Right atrium auricular region (tissue), 2 donors: ENCODE measurements at regions not wholly inside any gene's neighbourhood (a gene's known extent, or its start where the extent isn't known, plus 50 kb on each side); places are given as distances from the start of the nearest gene placed in this dataset.

Experiments
- DNase-seq: peaks from one replicate; pipeline ENCODE4 v3.0.0-alpha.2; 2019; ENCODE audit warnings: low spot score
- H3K27ac ChIP-seq, 2 donors: fragments of 200-600 bp; sonication (generic); 1 replicate in 1 of 2; 2 replicates in 1 of 2; pipeline ENCODE4 v1.5.1; 2016 to 2019
- H3K27me3 ChIP-seq, 2 donors: fragments of 200-600 bp; sonication (generic); one replicate each; pipeline versions ENCODE4 v1.5.1 to v1.6.0; 2017 to 2019
- H3K36me3 ChIP-seq: fragments of 200-600 bp; sonication (generic); one replicate; pipeline ENCODE4 v1.5.1; 2016
- H3K4me1 ChIP-seq, 2 donors: fragments of 200-600 bp; sonication (generic); one replicate each; pipeline versions ENCODE4 v1.5.1 to v1.6.0; 2017 to 2019
- H3K4me3 ChIP-seq, 2 donors: fragments of 200-600 bp; sonication (generic); 1 replicate in 1 of 2; 2 replicates in 1 of 2; pipeline ENCODE4 v1.5.1; 2017 to 2019; ENCODE audit warnings: mild to moderate bottlenecking in 1 of 2, moderate library complexity in 1 of 2
- H3K9me3 ChIP-seq, 2 donors: fragments of 200-600 bp; sonication (generic); one replicate each; pipeline ENCODE4 v1.5.1; 2019
- TF ChIP-seq, protein P1 (sequence below), 2 donors: fragments of 200-600 bp; sonication (generic); IDR thresholded peaks; one replicate each; pipeline ENCODE4 v1.5.1; 2019; ENCODE audit warnings: antibody characterized with exemption in 2 of 2

DNA sequence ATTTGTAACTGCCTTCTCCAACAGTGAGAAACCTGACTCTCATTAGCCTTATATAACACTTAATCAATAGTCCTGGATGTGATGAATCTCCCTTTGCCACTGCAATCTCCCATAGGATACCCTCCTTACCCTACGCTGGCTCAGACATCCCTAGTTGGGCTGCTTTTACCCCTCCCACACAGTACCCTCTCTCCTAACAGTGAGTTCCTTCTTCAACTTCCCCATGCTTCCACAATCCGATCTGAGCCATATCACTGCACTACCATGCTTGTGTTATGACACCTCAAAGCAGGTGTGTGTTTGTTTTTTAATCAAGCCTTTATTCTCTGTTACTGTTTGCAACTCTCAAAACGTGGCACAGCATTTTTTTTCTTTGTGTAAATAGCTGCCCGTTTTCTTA is 60.5 kb upstream of the C9orf72 start:
- Histone ChIP-seq H3K27me3 (no peaks in the 10 kb centered on the region), H3K36me3 (no peaks in the 10 kb centered on the region), H3K9me3 (no peaks in the 10 kb centered on the region), H3K27ac (no peak overlapping the region), H3K4me1 (no peaks in the 10 kb centered on the region), H3K4me3 (no peak overlapping the region)
- DNase-seq: no peak
- TF ChIP-seq, protein P1, sequence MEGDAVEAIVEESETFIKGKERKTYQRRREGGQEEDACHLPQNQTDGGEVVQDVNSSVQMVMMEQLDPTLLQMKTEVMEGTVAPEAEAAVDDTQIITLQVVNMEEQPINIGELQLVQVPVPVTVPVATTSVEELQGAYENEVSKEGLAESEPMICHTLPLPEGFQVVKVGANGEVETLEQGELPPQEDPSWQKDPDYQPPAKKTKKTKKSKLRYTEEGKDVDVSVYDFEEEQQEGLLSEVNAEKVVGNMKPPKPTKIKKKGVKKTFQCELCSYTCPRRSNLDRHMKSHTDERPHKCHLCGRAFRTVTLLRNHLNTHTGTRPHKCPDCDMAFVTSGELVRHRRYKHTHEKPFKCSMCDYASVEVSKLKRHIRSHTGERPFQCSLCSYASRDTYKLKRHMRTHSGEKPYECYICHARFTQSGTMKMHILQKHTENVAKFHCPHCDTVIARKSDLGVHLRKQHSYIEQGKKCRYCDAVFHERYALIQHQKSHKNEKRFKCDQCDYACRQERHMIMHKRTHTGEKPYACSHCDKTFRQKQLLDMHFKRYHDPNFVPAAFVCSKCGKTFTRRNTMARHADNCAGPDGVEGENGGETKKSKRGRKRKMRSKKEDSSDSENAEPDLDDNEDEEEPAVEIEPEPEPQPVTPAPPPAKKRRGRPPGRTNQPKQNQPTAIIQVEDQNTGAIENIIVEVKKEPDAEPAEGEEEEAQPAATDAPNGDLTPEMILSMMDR (IDR thresholded peaks at IDR 0.05): no peak

DNA sequence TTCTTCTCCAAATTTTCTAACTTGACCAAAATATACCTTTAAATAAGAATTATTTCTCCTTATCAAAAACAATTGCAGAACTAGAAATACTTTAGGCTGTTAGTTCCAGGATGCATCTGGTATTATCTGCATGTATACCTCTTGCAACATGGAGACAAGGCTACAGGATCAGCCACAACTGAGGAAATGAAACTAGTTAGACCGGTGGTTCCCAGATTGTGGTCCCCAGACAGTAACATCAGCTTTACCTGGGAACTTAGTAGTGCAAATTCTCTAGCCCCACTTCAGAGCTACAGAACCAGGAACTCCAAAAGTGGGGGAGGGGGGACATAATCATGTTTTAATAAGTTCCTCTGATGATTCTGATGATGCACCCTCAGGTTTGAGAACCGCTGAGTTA is 61.6 kb upstream of the C9orf72 start:
- Histone ChIP-seq H3K27ac (no peak overlapping the region), H3K27me3 (no peaks in the 10 kb centered on the region), H3K4me3 (no peak overlapping the region), H3K9me3 (no peaks in the 10 kb centered on the region), H3K36me3 (no peaks in the 10 kb centered on the region), H3K4me1 (no peaks in the 10 kb centered on the region)
- DNase-seq: no peak
- TF ChIP-seq, protein P1 (IDR thresholded peaks at IDR 0.05): no peak

DNA sequence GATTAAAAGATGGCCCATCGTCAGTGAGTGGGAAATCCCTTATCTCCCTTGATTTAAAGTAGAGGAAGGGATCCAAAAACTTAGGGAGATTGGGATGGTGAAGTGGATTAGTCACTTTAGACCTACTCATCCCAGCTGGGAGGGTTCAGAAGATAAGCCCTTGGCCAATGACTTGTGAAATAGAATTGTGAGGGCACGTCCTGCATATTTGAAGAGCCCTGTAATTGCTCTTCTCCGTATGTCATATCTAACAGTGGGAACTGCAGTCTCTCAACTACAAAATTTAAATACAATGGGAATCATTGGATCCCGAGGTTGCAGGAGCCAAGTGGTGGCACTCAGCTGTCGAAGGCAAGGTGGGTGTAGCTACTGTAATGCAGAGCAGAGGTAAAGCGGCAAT is 65.4 kb upstream of the C9orf72 start:
- DNase-seq: no peak
- TF ChIP-seq, protein P1 (IDR thresholded peaks at IDR 0.05): no peak

DNA sequence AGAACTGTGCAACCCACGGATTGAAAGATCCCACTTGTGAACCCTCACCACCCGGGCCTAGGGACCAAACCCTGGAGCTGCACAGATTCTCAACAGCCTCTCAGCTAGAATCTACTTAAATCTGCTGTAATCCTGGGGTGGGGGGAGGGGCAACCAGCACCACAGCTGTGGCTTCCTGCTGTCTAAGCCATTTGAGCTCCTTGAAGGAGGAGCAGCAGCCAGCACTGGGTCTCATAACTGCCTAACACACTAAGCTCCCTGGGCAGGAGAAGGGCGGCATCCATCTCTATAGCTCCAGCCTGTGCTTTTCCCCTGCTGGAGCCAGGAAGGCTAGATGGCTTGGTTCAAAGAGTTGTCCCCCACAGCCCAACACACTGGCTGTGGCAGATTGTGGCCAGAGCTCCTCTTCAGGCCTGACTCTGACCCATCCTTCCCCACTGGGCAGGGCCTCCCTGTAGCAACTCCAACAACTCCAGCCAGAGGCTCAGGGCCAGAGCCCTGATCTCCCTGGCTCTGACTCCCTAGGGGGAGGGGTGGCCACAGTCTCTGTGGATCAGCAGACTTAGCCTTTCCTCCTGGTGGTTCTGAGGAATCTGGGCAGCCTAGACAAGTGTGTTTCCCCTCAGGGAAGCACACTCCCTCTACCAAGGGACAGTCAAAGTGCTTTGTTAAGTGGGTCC is 72.0 kb upstream of the C9orf72 start:
- no peak overlapping the region for H3K27ac ChIP-seq
- no peaks in the 10 kb centered on the region for H3K27me3 ChIP-seq
- no peaks in the 10 kb centered on the region for H3K9me3 ChIP-seq
- no peaks in the 10 kb centered on the region for H3K4me1 ChIP-seq
- DNase-seq: no peak
- H3K4me3 ChIP-seq: no peak overlapping the region
- no peaks in the 10 kb centered on the region for H3K36me3 ChIP-seq
- TF ChIP-seq, protein P1 (IDR thresholded peaks at IDR 0.05): no peak

More for the DNA sequence above, 65.4 kb upstream of the C9orf72 start:
- Histone ChIP-seq H3K36me3 (no peaks in the 10 kb centered on the region), H3K9me3 (no peaks in the 10 kb centered on the region), H3K27me3 (no peaks in the 10 kb centered on the region), H3K27ac (no peak overlapping the region), H3K4me3 (no peak overlapping the region), H3K4me1 (no peaks in the 10 kb centered on the region)

DNA sequence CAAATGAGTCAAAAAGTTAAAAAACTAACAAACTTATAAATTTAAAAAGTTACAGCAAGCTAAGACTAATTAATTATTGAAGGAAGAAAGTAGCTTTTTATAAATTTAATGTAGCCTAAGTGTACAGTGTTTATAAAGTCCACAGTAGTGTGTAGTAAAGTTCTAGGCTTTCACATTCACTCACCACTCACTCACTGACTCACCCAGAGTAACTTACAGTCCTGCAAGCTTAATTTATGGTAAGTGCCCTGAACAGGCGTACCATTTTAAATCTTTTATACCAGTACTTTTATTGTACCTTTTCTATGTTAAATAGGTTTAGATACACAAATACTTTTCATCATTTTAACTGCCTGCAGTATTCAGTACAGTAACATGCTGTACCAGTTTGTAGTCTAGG is 80.0 kb upstream of the C9orf72 start:
- no peak for DNase-seq
- H3K4me3 ChIP-seq: no peak overlapping the region
- no peaks in the 10 kb centered on the region for H3K9me3 ChIP-seq
- TF ChIP-seq, protein P1 (IDR thresholded peaks at IDR 0.05): no peak
- H3K27ac ChIP-seq: no peak overlapping the region
- H3K4me1 ChIP-seq: no peaks in the 10 kb centered on the region
- H3K36me3 ChIP-seq: no peaks in the 10 kb centered on the region
- H3K27me3 ChIP-seq: no peaks in the 10 kb centered on the region

DNA sequence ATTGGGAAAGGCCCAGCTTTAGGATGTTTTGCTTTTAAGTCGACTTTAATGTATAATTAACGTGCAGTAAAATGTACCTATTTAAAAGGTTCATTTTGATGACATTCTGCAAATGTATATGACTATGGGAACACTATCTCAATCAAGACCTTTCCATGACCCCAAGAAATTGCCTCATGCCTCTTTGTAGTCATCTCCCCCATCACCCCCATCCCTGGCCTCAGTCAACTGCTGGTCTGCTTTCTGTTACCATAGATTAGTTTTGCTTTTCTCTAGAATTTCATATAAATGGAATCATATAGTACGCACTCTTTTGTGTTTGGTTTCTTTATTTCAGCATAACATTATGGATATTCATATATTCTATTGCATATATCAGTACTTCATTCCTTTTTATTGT is 80.7 kb upstream of the C9orf72 start:
- Histone ChIP-seq H3K4me3 (no peak overlapping the region), H3K9me3 (no peaks in the 10 kb centered on the region), H3K27ac (no peak overlapping the region), H3K4me1 (no peaks in the 10 kb centered on the region), H3K36me3 (no peaks in the 10 kb centered on the region), H3K27me3 (no peaks in the 10 kb centered on the region)
- DNase-seq: no peak
- TF ChIP-seq, protein P1 (IDR thresholded peaks at IDR 0.05): no peak
